ENCODE measurements at regions not wholly inside any gene's neighbourhood (a gene's known extent, or its start where the extent isn't known, plus 50 kb on each side); places are given as distances from the start of the nearest gene placed in this dataset.

GRCh38 chr17:71409712-71410111 lies 711.1 kb upstream of the SOX9 start:
- Histone ChIP-seq H3K9me3 (no peaks in the 10 kb centered on the region), H3K27me3 (no peaks in the 10 kb centered on the region), H3K4me3 (no peak overlapping the region), H3K36me3 (no peaks in the 10 kb centered on the region), H3K4me1 (no peaks in the 10 kb centered on the region), H3K27ac (replicated peaks in 1 of 4) (no peak overlapping the region)
- WGBS, result 87% methylated on average over 4 of the region's 4 CpGs
- no peak for TF ChIP-seq EP300 (IDR thresholded peaks at IDR 0.05)
- TF ChIP-seq POLR2A (IDR thresholded peaks at IDR 0.05; ENCODE audit: low read depth), result no peak
- no peak for TF ChIP-seq POLR2AphosphoS5 (IDR thresholded peaks at IDR 0.05)
- TF ChIP-seq CTCF (IDR thresholded peaks at IDR 0.05), result no peak
- DNase-seq (ENCODE audit: extremely low spot score), result no peak
- intact Hi-C loops (cut with DNase I), result no loop called here

GRCh38 chr17:71412803-71413202 lies 708.0 kb upstream of the SOX9 start:
- DNase-seq (ENCODE audit: extremely low spot score), result no peak
- intact Hi-C loops (cut with DNase I), result no loop called here
- Histone ChIP-seq H3K9me3 (no peaks in the 10 kb centered on the region), H3K36me3 (no peaks in the 10 kb centered on the region), H3K4me1 (no peaks in the 10 kb centered on the region), H3K27ac (replicated peaks in 1 of 4) (no peak overlapping the region), H3K27me3 (no peaks in the 10 kb centered on the region), H3K4me3 (no peak overlapping the region)
- WGBS, result 78% methylated on average over 5 of the region's 5 CpGs
- TF ChIP-seq CTCF (IDR thresholded peaks at IDR 0.05) (no peak), EP300 (IDR thresholded peaks at IDR 0.05) (no peak), POLR2A (IDR thresholded peaks at IDR 0.05; ENCODE audit: low read depth) (no peak), POLR2AphosphoS5 (IDR thresholded peaks at IDR 0.05) (no peak)

GRCh38 chr17:71413935-71414334 lies 706.9 kb upstream of the SOX9 start:
- H3K27me3 ChIP-seq, result no peaks in the 10 kb centered on the region
- H3K9me3 ChIP-seq, result peaks cover 0 to 6% (median 0%) of the 10 kb centered on the region in 4 donors
- H3K27ac ChIP-seq (replicated peaks in 1 of 4), result no peak overlapping the region
- H3K4me1 ChIP-seq, result no peaks in the 10 kb centered on the region
- DNase-seq (ENCODE audit: extremely low spot score), result no peak
- intact Hi-C loops (cut with DNase I), result no loop called here
- no peak overlapping the region for H3K4me3 ChIP-seq
- H3K36me3 ChIP-seq, result no peaks in the 10 kb centered on the region
- no peak for TF ChIP-seq CTCF (IDR thresholded peaks at IDR 0.05)
- TF ChIP-seq POLR2AphosphoS5 (IDR thresholded peaks at IDR 0.05), result no peak
- no peak for TF ChIP-seq EP300 (IDR thresholded peaks at IDR 0.05)
- no peak for TF ChIP-seq POLR2A (IDR thresholded peaks at IDR 0.05; ENCODE audit: low read depth)
- 100% methylated on average over 2 of the region's 2 CpGs for WGBS

GRCh38 chr17:71417142-71417541 lies 703.7 kb upstream of the SOX9 start:
- TF ChIP-seq POLR2AphosphoS5 (IDR thresholded peaks at IDR 0.05) (no peak), EP300 (IDR thresholded peaks at IDR 0.05) (no peak), CTCF (IDR thresholded peaks at IDR 0.05) (no peak), POLR2A (IDR thresholded peaks at IDR 0.05; ENCODE audit: low read depth) (no peak)
- Histone ChIP-seq H3K27ac (replicated peaks in 1 of 4) (no peak overlapping the region), H3K9me3 (peaks cover 0 to 9% (median 0%) of the 10 kb centered on the region in 4 donors), H3K4me1 (no peaks in the 10 kb centered on the region), H3K27me3 (no peaks in the 10 kb centered on the region), H3K36me3 (no peaks in the 10 kb centered on the region), H3K4me3 (no peak overlapping the region)
- intact Hi-C loops (cut with DNase I), result no loop called here
- WGBS, result 100% methylated on average over 1 of the region's 1 CpG
- DNase-seq (ENCODE audit: extremely low spot score), result no peak

- no peak for TF ChIP-seq CTCF (IDR thresholded peaks at IDR 0.05)
- no peak for TF ChIP-seq EP300 (IDR thresholded peaks at IDR 0.05)
- no peak for TF ChIP-seq POLR2AphosphoS5 (IDR thresholded peaks at IDR 0.05)
- TF ChIP-seq POLR2A (IDR thresholded peaks at IDR 0.05; ENCODE audit: low read depth), result no peak
- H3K27me3 ChIP-seq, result no peaks in the 10 kb centered on the region
- no peak for DNase-seq (ENCODE audit: extremely low spot score)
- H3K9me3 ChIP-seq, result peaks cover 0 to 9% (median 1%) of the 10 kb centered on the region in 4 donors
- no peaks in the 10 kb centered on the region for H3K4me1 ChIP-seq
- no peak overlapping the region for H3K27ac ChIP-seq (replicated peaks in 1 of 4)
- 62% methylated on average over 1 of the region's 1 CpG for WGBS
- no peaks in the 10 kb centered on the region for H3K36me3 ChIP-seq
- intact Hi-C loops (cut with DNase I), result no loop called here
- H3K4me3 ChIP-seq, result no peak overlapping the region
These were observed 697.9 kb upstream of the SOX9 start for GRCh38 chr17:71422968-71423367.
